ENCODE measurements at regions not wholly inside any gene's neighbourhood (a gene's known extent, or its start where the extent isn't known, plus 50 kb on each side); places are given as distances from the start of the nearest gene placed in this dataset.

DNA sequence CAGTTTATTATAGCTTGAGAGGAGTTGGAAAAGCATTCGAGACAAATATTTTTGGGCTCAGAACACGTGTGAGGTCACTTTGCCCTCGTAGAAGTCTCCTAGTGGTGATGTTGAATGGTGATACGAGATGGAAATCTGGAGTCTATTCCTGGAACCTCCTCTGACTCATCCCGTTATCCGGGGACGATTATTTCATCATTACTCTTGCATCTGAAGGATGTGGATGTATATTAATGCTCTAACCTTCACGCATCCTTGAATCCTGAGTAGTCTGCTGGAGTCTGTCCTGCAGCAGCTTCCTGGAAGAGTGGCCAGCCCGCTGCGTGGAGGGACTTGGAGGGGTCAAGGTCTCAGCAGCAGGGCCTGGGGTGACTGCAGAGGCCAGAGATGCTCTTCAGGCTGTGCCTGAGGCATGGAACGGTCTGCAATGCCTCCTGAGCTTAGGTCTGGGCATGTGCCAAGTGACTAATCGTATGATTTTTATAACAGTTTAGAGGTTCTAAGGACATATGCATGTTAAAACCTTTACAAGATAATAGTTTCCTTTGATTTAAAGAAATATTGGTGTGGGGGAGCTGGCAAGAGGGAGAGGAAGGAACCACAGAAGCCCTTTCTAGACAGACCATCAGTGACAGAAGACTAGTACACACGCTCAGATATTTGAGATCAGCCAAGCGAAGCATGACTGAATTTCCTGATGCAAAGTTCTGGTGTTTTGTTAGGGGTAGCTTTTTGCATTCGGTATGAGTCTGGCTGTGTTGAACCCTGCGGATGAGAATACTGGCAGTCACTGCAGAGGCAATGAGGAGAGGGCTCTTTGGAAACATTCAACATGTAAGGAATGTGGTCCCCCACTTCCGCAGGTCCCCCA, 400.2 kb downstream of the QKI start:
- H3K27ac ChIP-seq (replicated peaks in 1 of 4) = no peak overlapping the region
- WGBS = 58% methylated on average over 15 of the region's 17 CpGs
- no peaks in the 10 kb centered on the region for H3K36me3 ChIP-seq
- H3K27me3 ChIP-seq = no peaks in the 10 kb centered on the region
- peaks cover 5 to 8% (median 6%) of the 10 kb centered on the region in 4 donors for H3K4me1 ChIP-seq
- H3K9me3 ChIP-seq = no peaks in the 10 kb centered on the region
- DNase-seq (ENCODE audit: extremely low spot score) = peak; percentile 89
- TF ChIP-seq EP300 (IDR thresholded peaks at IDR 0.05) (no peak), POLR2AphosphoS5 (IDR thresholded peaks at IDR 0.05) (peak in 1 of 2 donors; percentile 31)
- TF ChIP-seq, protein P1, sequence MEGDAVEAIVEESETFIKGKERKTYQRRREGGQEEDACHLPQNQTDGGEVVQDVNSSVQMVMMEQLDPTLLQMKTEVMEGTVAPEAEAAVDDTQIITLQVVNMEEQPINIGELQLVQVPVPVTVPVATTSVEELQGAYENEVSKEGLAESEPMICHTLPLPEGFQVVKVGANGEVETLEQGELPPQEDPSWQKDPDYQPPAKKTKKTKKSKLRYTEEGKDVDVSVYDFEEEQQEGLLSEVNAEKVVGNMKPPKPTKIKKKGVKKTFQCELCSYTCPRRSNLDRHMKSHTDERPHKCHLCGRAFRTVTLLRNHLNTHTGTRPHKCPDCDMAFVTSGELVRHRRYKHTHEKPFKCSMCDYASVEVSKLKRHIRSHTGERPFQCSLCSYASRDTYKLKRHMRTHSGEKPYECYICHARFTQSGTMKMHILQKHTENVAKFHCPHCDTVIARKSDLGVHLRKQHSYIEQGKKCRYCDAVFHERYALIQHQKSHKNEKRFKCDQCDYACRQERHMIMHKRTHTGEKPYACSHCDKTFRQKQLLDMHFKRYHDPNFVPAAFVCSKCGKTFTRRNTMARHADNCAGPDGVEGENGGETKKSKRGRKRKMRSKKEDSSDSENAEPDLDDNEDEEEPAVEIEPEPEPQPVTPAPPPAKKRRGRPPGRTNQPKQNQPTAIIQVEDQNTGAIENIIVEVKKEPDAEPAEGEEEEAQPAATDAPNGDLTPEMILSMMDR (IDR thresholded peaks at IDR 0.05) = no peak
- intact Hi-C loops (cut with DNase I) = loop anchor here (10.0 kb wide), 1 partner anchor 390 kb away; no protein-coding TSS in a partner anchor
- H3K4me3 ChIP-seq = no peak overlapping the region

DNA sequence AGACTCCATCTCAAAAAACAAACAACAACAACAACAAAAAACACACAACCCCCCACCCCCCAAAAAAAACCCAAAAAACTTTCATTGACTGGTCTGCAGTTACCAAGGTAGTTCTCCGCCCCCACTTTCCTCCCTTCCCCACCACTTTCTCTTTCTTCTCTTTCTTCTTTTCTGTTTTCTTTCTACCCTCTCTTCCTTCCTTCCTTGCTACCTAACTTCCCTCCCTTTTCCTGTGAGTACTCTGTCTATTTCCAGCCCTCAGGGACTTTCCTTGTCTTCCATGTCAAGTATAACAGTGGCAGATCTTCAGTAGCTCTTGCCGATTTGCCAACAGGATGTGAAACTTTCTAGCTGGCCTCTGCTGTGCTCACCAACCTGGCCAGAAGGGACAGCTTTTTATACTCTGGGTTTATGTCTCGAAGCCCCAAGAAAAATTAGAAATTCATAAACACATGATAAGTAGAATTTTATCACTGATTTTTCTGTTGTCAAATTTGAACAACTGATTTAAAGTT, 399.5 kb downstream of the QKI start:
- Histone ChIP-seq H3K27ac (replicated peaks in 1 of 4) (no peak overlapping the region), H3K36me3 (no peaks in the 10 kb centered on the region), H3K4me1 (peaks cover 5 to 8% (median 6%) of the 10 kb centered on the region in 4 donors), H3K9me3 (no peaks in the 10 kb centered on the region), H3K4me3 (no peak overlapping the region), H3K27me3 (no peaks in the 10 kb centered on the region)
- intact Hi-C loops (cut with DNase I) = loop anchor here (10.0 kb wide), 1 partner anchor 389 kb away; no protein-coding TSS in a partner anchor
- TF ChIP-seq POLR2AphosphoS5 (IDR thresholded peaks at IDR 0.05) (no peak), EP300 (IDR thresholded peaks at IDR 0.05) (no peak), POLR2A (IDR thresholded peaks at IDR 0.05; ENCODE audit: low read depth) (no peak)
- TF ChIP-seq, protein P1 (IDR thresholded peaks at IDR 0.05) = no peak
- peak; percentile 68 for DNase-seq (ENCODE audit: extremely low spot score)
- WGBS = 67% methylated on average over 3 of the region's 3 CpGs

DNA sequence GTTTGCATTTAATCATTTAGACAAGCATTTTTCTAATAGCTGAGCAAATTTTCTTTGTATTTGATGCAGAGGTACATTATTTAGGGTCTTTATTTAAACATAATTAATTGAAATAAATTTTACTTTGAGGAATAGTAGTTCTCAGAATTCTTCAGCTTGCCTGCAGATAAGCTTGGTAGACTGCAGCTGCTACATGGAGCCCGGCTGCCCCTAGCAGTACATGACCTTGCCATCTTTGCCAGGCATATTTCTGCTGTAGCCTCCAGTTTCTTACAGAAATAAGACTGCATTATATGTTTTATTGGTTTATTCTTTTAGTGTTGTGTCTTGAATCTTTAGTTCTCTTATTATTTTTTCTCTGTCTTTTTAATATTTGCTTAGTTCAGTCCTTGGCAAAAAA, 396.8 kb downstream of the QKI start:
- H3K27me3 ChIP-seq = no peaks in the 10 kb centered on the region
- no peaks in the 10 kb centered on the region for H3K9me3 ChIP-seq

DNA sequence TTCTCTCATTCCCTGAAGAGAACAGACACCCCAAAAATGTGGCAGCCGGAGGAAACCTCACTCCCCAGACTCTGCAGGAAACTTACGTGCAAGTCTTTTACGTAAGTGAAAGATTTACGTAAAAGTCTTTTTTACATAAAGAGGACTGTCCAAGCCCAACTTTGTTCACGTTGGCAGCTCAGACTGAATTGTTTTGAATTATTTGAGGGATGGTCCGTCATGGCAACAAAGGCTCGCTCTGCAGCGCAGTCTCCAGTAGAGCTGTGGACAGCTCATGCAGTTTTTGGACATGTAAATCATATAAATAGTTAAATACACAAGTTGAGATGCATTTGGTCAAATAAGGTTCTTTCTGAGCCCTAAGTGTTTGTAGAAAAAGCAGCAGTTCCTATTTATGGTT, 394.8 kb downstream of the QKI start:
- no peak overlapping the region for H3K27ac ChIP-seq (replicated peaks in 1 of 4)
- H3K9me3 ChIP-seq = no peaks in the 10 kb centered on the region
- 87% methylated on average over 8 of the region's 8 CpGs for WGBS
- no peaks in the 10 kb centered on the region for H3K27me3 ChIP-seq
- no peaks in the 10 kb centered on the region for H3K36me3 ChIP-seq
- H3K4me1 ChIP-seq = peaks cover 0 to 5% (median 3%) of the 10 kb centered on the region in 4 donors
- DNase-seq (ENCODE audit: extremely low spot score) = peak; percentile 80
- TF ChIP-seq POLR2A (IDR thresholded peaks at IDR 0.05; ENCODE audit: low read depth) = no peak
- no peak for TF ChIP-seq EP300 (IDR thresholded peaks at IDR 0.05)
- TF ChIP-seq, protein P1 (IDR thresholded peaks at IDR 0.05) = no peak
- TF ChIP-seq POLR2AphosphoS5 (IDR thresholded peaks at IDR 0.05) = no peak
- no peak overlapping the region for H3K4me3 ChIP-seq
- intact Hi-C loops (cut with DNase I) = no loop called here

More for the DNA sequence above, 396.8 kb downstream of the QKI start:
- 96% methylated on average over 1 of the region's 1 CpG for WGBS
- intact Hi-C loops (cut with DNase I) = loop anchor here (10.0 kb wide), 1 partner anchor 387 kb away; no protein-coding TSS in a partner anchor
- H3K36me3 ChIP-seq = no peaks in the 10 kb centered on the region
- peak; percentile 68 for DNase-seq (ENCODE audit: extremely low spot score)
- no peak overlapping the region for H3K27ac ChIP-seq (replicated peaks in 1 of 4)
- no peak overlapping the region for H3K4me3 ChIP-seq
- peaks cover 5 to 8% (median 6%) of the 10 kb centered on the region in 4 donors for H3K4me1 ChIP-seq
- TF ChIP-seq POLR2A (IDR thresholded peaks at IDR 0.05; ENCODE audit: low read depth) = no peak
- TF ChIP-seq, protein P1 (IDR thresholded peaks at IDR 0.05) = no peak
- no peak for TF ChIP-seq EP300 (IDR thresholded peaks at IDR 0.05)
- TF ChIP-seq POLR2AphosphoS5 (IDR thresholded peaks at IDR 0.05) = no peak

Measured in esophagus muscularis mucosa (tissue), 4 donors.